PC-9 (cell line): ENCODE measurements at regions not wholly inside any gene's neighbourhood (a gene's known extent, or its start where the extent isn't known, plus 50 kb on each side); places are given as distances from the start of the nearest gene placed in this dataset.

Source experiments
- BruUV-seq: library from RNA; stranded (reverse); fragments of 400-500 nt; replicated peaks from 2 replicates; lab custom pipeline; 2021; lab: Mats Ljungman, UMichigan
- CTCF ChIA-PET: fragments of 300-600 bp; sonication (Branson Sonifier 250); formaldehyde crosslinking; loops from one replicate; lab custom pipeline; 2022; ENCODE audit warnings: antibody characterized with exemption; lab: Charles Lee
- POLR2A ChIA-PET: fragments of 300-600 bp; sonication (Branson Sonifier 250); formaldehyde crosslinking; loops from one replicate; lab custom pipeline; 2022; ENCODE audit warnings: antibody characterized with exemption; ENCODE audit not compliant: unreplicated experiment; lab: Charles Lee
- DNase-seq, 2 experiments: peaks; one replicate each; pipeline versions ENCODE4 v3.0.0 to v3.0.0-alpha.2; 2015 to 2022; ENCODE audit warnings: mixed read lengths in 1 of 2
- H2AFZ ChIP-seq: fragments of 200-600 bp; sonication (generic); 2 replicates; pipeline ENCODE4 v1.8.1; 2017; ENCODE audit warnings: antibody characterized with exemption
- H3F3A ChIP-seq: fragments of 200-600 bp; sonication (generic); 2 replicates; pipeline ENCODE4 v1.8.1; 2017; ENCODE audit warnings: antibody characterized with exemption, mild to moderate bottlenecking, low read depth; ENCODE audit not compliant: insufficient read depth
- H3K27ac ChIP-seq: fragments of 200-600 bp; sonication (generic); 2 replicates; pipeline ENCODE4 v1.6.1; 2016; ENCODE audit warnings: mixed run types
- H3K27me3 ChIP-seq: fragments of 200-600 bp; sonication (generic); 2 replicates; pipeline ENCODE4 v1.6.1; 2016; ENCODE audit warnings: low read depth, mixed run types; ENCODE audit not compliant: insufficient read depth
- H3K36me3 ChIP-seq: fragments of 200-600 bp; sonication (generic); 2 replicates; pipeline ENCODE4 v1.6.1; 2016; ENCODE audit warnings: low read depth, mixed run types
- H3K4me1 ChIP-seq: fragments of 200-600 bp; sonication (generic); replicated peaks from 2 replicates; pipeline ENCODE4 v1.6.1; 2016; ENCODE audit warnings: mixed run types; ENCODE audit not compliant: insufficient read depth
- H3K4me2 ChIP-seq: fragments of 200-600 bp; sonication (generic); 2 replicates; pipeline ENCODE4 v1.6.1; 2017; ENCODE audit warnings: mixed run types
- H3K4me3 ChIP-seq: fragments of 200-600 bp; sonication (generic); 2 replicates; pipeline ENCODE4 v1.6.1; 2016; ENCODE audit warnings: mixed run types
- H3K79me2 ChIP-seq: fragments of 200-600 bp; sonication (generic); 2 replicates; pipeline ENCODE4 v1.6.1; 2017; ENCODE audit warnings: low read depth, mixed run types
- H3K9me2 ChIP-seq: fragments of 200-600 bp; sonication (generic); 2 replicates; pipeline ENCODE4 v1.8.1; 2017; ENCODE audit warnings: mild to moderate bottlenecking; ENCODE audit not compliant: insufficient read depth
- H3K9me3 ChIP-seq: fragments of 200-600 bp; sonication (generic); 2 replicates; pipeline ENCODE4 v1.8.1; 2016; ENCODE audit warnings: low read depth; ENCODE audit not compliant: insufficient read depth
- H4K20me1 ChIP-seq: fragments of 200-600 bp; sonication (generic); 2 replicates; pipeline ENCODE4 v1.8.1; 2017; ENCODE audit not compliant: insufficient read depth
- CTCF ChIP-seq: fragments of 200-600 bp; sonication (generic); conservative IDR thresholded peaks from 2 replicates; pipeline ENCODE4 v1.6.1; 2017; ENCODE audit warnings: mixed run types, antibody characterized with exemption, mild to moderate bottlenecking, moderate library complexity
- EZH2 ChIP-seq: fragments of 200-600 bp; sonication (generic); IDR thresholded peaks from 2 replicates; pipeline ENCODE4 v1.8.0; 2017; ENCODE audit warnings: antibody characterized with exemption, low read depth
- intact Hi-C: fragments of 100-400 bp; cut with micrococcal nuclease; formaldehyde crosslinking; loops from one replicate; pipeline ENCODE4 v1.10.0; 2022; ENCODE audit not compliant: unreplicated experiment

DNA sequence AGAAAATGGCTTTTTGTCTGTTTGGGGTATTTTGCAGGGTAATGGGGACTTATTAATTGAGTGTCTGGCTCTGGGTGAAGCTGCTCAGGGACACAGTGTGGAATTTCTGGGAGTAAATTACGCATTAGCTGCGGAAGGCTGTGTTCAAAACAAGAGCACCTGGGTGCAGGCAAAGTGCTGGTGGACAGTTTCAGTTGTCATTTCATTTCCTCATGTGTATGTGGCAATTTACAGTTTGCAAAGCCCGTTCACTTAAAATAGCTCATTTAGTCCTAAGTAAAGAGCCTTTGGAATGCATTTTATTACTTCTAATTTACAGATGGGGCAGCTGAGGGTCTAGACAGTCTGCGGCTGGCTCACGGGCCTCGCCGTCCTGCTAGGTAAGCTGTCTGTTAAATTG is 546.8 kb downstream of the BCL11B start:
- intact Hi-C loops: no loop called here

GRCh38 chr14:98725676-98726075 is 546.3 kb downstream of the BCL11B start:
- TF ChIP-seq EZH2 (no peak), CTCF (no peak)
- no peaks in the 10 kb centered on the region for H3K4me1 ChIP-seq
- CTCF ChIA-PET: no interaction called here
- no peak overlapping the region for H3K4me3 ChIP-seq
- H3K9me2 ChIP-seq: no peaks in the 10 kb centered on the region
- no peaks in the 10 kb centered on the region for H3K36me3 ChIP-seq
- no peaks in the 10 kb centered on the region for H3K9me3 ChIP-seq
- H3K79me2 ChIP-seq: no peaks in the 10 kb centered on the region
- no peaks in the 10 kb centered on the region for H3F3A ChIP-seq
- BruUV-seq: no TSS peak
- H4K20me1 ChIP-seq: no peaks in the 10 kb centered on the region
- POLR2A ChIA-PET: no interaction called here
- intact Hi-C loops: no loop called here
- H2AFZ ChIP-seq: no peak overlapping the region
- no peak overlapping the region for H3K4me2 ChIP-seq
- no peak overlapping the region for H3K27ac ChIP-seq
- DNase-seq: no peak
- H3K27me3 ChIP-seq: peaks cover 5% of the 10 kb centered on the region; the same call in 1 of the 2 replicates

More for the DNA sequence above, 546.8 kb downstream of the BCL11B start:
- Histone ChIP-seq H3F3A (no peaks in the 10 kb centered on the region), H3K9me2 (no peaks in the 10 kb centered on the region), H3K36me3 (no peaks in the 10 kb centered on the region), H3K79me2 (no peaks in the 10 kb centered on the region), H3K9me3 (no peaks in the 10 kb centered on the region), H4K20me1 (no peaks in the 10 kb centered on the region), H3K4me3 (no peak overlapping the region), H3K4me2 (no peak overlapping the region), H3K27me3 (peaks cover 5% of the 10 kb centered on the region; the same call in 1 of the 2 replicates), H2AFZ (no peak overlapping the region), H3K4me1 (no peaks in the 10 kb centered on the region), H3K27ac (no peak overlapping the region)
- DNase-seq: no peak
- TF ChIP-seq CTCF: no peak
- no peak for TF ChIP-seq EZH2
- ChIA-PET POLR2A (no interaction called here), CTCF (no interaction called here)
- BruUV-seq: no TSS peak

GRCh38 chr14:98726585-98727405 is 545.2 kb downstream of the BCL11B start:
- Histone ChIP-seq H3K4me3 (no peak overlapping the region), H3K4me2 (no peak overlapping the region), H2AFZ (no peak overlapping the region), H3K9me3 (no peaks in the 10 kb centered on the region), H3K9me2 (no peaks in the 10 kb centered on the region), H3K27me3 (peaks cover 5% of the 10 kb centered on the region; the same call in 1 of the 2 replicates), H3K27ac (no peak overlapping the region), H3K4me1 (no peaks in the 10 kb centered on the region), H3K79me2 (no peaks in the 10 kb centered on the region), H3F3A (no peaks in the 10 kb centered on the region), H4K20me1 (no peaks in the 10 kb centered on the region), H3K36me3 (no peaks in the 10 kb centered on the region)
- intact Hi-C loops: no loop called here
- no peak for TF ChIP-seq EZH2
- no peak for TF ChIP-seq CTCF
- no TSS peak for BruUV-seq
- no peak for DNase-seq
- ChIA-PET POLR2A (no interaction called here), CTCF (no interaction called here)
